Vagina (tissue), 2 donors: ENCODE measurements at regions not wholly inside any gene's neighbourhood (a gene's known extent, or its start where the extent isn't known, plus 50 kb on each side); places are given as distances from the start of the nearest gene placed in this dataset.

Experiments used
- DNase-seq, 2 donors: peaks; one replicate each; pipeline ENCODE4 v3.0.0-alpha.2; 2017; ENCODE audit errors: extremely low spot score in 2 of 2
- H3K27ac ChIP-seq: fragments of 200-600 bp; sonication (generic); one replicate; pipeline ENCODE4 v1.5.1; 2019
- H3K27me3 ChIP-seq: fragments of 200-600 bp; sonication (generic); one replicate; pipeline ENCODE4 v1.5.1; 2019
- H3K36me3 ChIP-seq, 2 donors: fragments of 200-600 bp; sonication (generic); one replicate each; pipeline ENCODE4 v1.5.1; 2017 to 2019
- H3K4me1 ChIP-seq: fragments of 200-600 bp; sonication (generic); one replicate; pipeline ENCODE4 v1.5.1; 2019
- H3K4me3 ChIP-seq, 2 donors: fragments of 200-600 bp; sonication (generic); 1 replicate in 1 of 2; 2 replicates in 1 of 2; pipeline ENCODE4 v1.5.1; 2016 to 2019
- H3K9me3 ChIP-seq: fragments of 200-600 bp; sonication (generic); one replicate; pipeline ENCODE4 v1.5.1; 2019
- CTCF ChIP-seq, 3 experiments: fragments of 450-650 bp in 2 of 3; fragments of 200-600 bp in 1 of 3; sonication (generic) in 1 of 3; IDR thresholded peaks; one replicate each; pipeline ENCODE4 v1.5.1; 2017 to 2019; ENCODE audit warnings: antibody characterized with exemption in 3 of 3, mild to moderate bottlenecking in 2 of 3, moderate library complexity in 2 of 3
- POLR2A ChIP-seq, 2 donors: fragments of 450-650 bp; IDR thresholded peaks; one replicate each; pipeline ENCODE4 v1.6.1; 2017; ENCODE audit warnings: antibody characterized with exemption in 2 of 2, mild to moderate bottlenecking in 2 of 2, moderate library complexity in 2 of 2
- POLR2AphosphoS5 ChIP-seq, 2 donors: sonication (generic); formaldehyde crosslinking; IDR thresholded peaks; one replicate each; pipeline ENCODE4 v1.9.0; 2017; ENCODE audit warnings: antibody characterized with exemption in 2 of 2, mild to moderate bottlenecking in 2 of 2, low read depth in 1 of 2; ENCODE audit not compliant: insufficient read depth in 1 of 2
- intact Hi-C: fragments of 100-400 bp; cut with DNase I; formaldehyde crosslinking; loops from one replicate; pipeline ENCODE4 v1.15.1; 2023

GRCh38 chr20:62562831-62563230 is 79.5 kb upstream of the SLCO4A1 start:
- Histone ChIP-seq H3K9me3 (no peaks in the 10 kb centered on the region), H3K27me3 (no peaks in the 10 kb centered on the region), H3K36me3 (no peaks in the 10 kb centered on the region), H3K4me1 (no peaks in the 10 kb centered on the region), H3K27ac (no peak overlapping the region), H3K4me3 (no peak overlapping the region)
- DNase-seq = no peak
- intact Hi-C loops = loop anchor here (2.0 kb wide), 1 partner anchor 58 kb away; no protein-coding TSS in a partner anchor
- no peak for TF ChIP-seq CTCF (IDR thresholded peaks at IDR 0.05)
- TF ChIP-seq POLR2AphosphoS5 (IDR thresholded peaks at IDR 0.05; ENCODE audit: insufficient read depth in 1 of 2, low read depth in 1 of 2) = no peak
- no peak for TF ChIP-seq POLR2A (IDR thresholded peaks at IDR 0.05)

- H3K27ac ChIP-seq = no peak overlapping the region
- intact Hi-C loops = loop anchor here (2.0 kb wide), 1 partner anchor 59 kb away; no protein-coding TSS in a partner anchor
- H3K4me1 ChIP-seq = no peaks in the 10 kb centered on the region
- no peaks in the 10 kb centered on the region for H3K27me3 ChIP-seq
- no peak for DNase-seq
- H3K9me3 ChIP-seq = no peaks in the 10 kb centered on the region
- H3K4me3 ChIP-seq = no peak overlapping the region
- TF ChIP-seq POLR2AphosphoS5 (IDR thresholded peaks at IDR 0.05; ENCODE audit: insufficient read depth in 1 of 2, low read depth in 1 of 2) (no peak), POLR2A (IDR thresholded peaks at IDR 0.05) (no peak), CTCF (IDR thresholded peaks at IDR 0.05) (no peak)
- no peaks in the 10 kb centered on the region for H3K36me3 ChIP-seq
Observed at GRCh38 chr20:62563561-62563960, 78.7 kb upstream of the SLCO4A1 start.

- TF ChIP-seq POLR2AphosphoS5 (IDR thresholded peaks at IDR 0.05; ENCODE audit: insufficient read depth in 1 of 2, low read depth in 1 of 2) (no peak), POLR2A (IDR thresholded peaks at IDR 0.05) (no peak), CTCF (IDR thresholded peaks at IDR 0.05) (no peak)
- H3K27me3 ChIP-seq = no peaks in the 10 kb centered on the region
- H3K27ac ChIP-seq = no peak overlapping the region
- intact Hi-C loops = no loop called here
- no peak overlapping the region for H3K4me3 ChIP-seq
- no peaks in the 10 kb centered on the region for H3K36me3 ChIP-seq
- no peak for DNase-seq
- H3K4me1 ChIP-seq = no peaks in the 10 kb centered on the region
- no peaks in the 10 kb centered on the region for H3K9me3 ChIP-seq
Observed at GRCh38 chr20:62564456-62565245, 77.7 kb upstream of the SLCO4A1 start.

GRCh38 chr20:62566266-62566665 is 76.0 kb upstream of the SLCO4A1 start:
- Histone ChIP-seq H3K27ac (no peak overlapping the region), H3K27me3 (no peaks in the 10 kb centered on the region), H3K9me3 (no peaks in the 10 kb centered on the region), H3K4me1 (no peaks in the 10 kb centered on the region), H3K36me3 (no peaks in the 10 kb centered on the region), H3K4me3 (no peak overlapping the region)
- TF ChIP-seq CTCF (IDR thresholded peaks at IDR 0.05) (no peak), POLR2AphosphoS5 (IDR thresholded peaks at IDR 0.05; ENCODE audit: insufficient read depth in 1 of 2, low read depth in 1 of 2) (no peak), POLR2A (IDR thresholded peaks at IDR 0.05) (no peak)
- DNase-seq = no peak
- intact Hi-C loops = no loop called here

GRCh38 chr20:62566771-62567170 is 75.5 kb upstream of the SLCO4A1 start:
- no peak for DNase-seq
- Histone ChIP-seq H3K36me3 (no peaks in the 10 kb centered on the region), H3K9me3 (no peaks in the 10 kb centered on the region), H3K27ac (no peak overlapping the region), H3K4me3 (no peak overlapping the region), H3K4me1 (no peaks in the 10 kb centered on the region), H3K27me3 (no peaks in the 10 kb centered on the region)
- intact Hi-C loops = no loop called here
- TF ChIP-seq POLR2A (IDR thresholded peaks at IDR 0.05) (no peak), CTCF (IDR thresholded peaks at IDR 0.05) (no peak), POLR2AphosphoS5 (IDR thresholded peaks at IDR 0.05; ENCODE audit: insufficient read depth in 1 of 2, low read depth in 1 of 2) (no peak)
